AG10803 (cell line): ENCODE measurements at regions not wholly inside any gene's neighbourhood (a gene's known extent, or its start where the extent isn't known, plus 50 kb on each side); places are given as distances from the start of the nearest gene placed in this dataset.

Source experiments
- DNase-seq: peaks from one replicate; pipeline ENCODE4 v3.0.0; 2010; ENCODE audit warnings: low read depth
- H3K4me3 ChIP-seq: 2 replicates; pipeline ENCODE4 v1.5.1; 2011; ENCODE audit warnings: mild to moderate bottlenecking, low read length, control low read depth
- TF ChIP-seq, protein P1 (sequence below): conservative IDR thresholded peaks from 2 replicates; pipeline ENCODE4 v1.5.1; 2011; ENCODE audit warnings: mild to moderate bottlenecking, low read length, control low read depth, inconsistent platforms

GRCh38 chr21:43343992-43344886, 82.7 kb downstream of the SIK1 start:
- TF ChIP-seq, protein P1, sequence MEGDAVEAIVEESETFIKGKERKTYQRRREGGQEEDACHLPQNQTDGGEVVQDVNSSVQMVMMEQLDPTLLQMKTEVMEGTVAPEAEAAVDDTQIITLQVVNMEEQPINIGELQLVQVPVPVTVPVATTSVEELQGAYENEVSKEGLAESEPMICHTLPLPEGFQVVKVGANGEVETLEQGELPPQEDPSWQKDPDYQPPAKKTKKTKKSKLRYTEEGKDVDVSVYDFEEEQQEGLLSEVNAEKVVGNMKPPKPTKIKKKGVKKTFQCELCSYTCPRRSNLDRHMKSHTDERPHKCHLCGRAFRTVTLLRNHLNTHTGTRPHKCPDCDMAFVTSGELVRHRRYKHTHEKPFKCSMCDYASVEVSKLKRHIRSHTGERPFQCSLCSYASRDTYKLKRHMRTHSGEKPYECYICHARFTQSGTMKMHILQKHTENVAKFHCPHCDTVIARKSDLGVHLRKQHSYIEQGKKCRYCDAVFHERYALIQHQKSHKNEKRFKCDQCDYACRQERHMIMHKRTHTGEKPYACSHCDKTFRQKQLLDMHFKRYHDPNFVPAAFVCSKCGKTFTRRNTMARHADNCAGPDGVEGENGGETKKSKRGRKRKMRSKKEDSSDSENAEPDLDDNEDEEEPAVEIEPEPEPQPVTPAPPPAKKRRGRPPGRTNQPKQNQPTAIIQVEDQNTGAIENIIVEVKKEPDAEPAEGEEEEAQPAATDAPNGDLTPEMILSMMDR = no peak
- no peak overlapping the region for H3K4me3 ChIP-seq
- DNase-seq = no peak

DNA sequence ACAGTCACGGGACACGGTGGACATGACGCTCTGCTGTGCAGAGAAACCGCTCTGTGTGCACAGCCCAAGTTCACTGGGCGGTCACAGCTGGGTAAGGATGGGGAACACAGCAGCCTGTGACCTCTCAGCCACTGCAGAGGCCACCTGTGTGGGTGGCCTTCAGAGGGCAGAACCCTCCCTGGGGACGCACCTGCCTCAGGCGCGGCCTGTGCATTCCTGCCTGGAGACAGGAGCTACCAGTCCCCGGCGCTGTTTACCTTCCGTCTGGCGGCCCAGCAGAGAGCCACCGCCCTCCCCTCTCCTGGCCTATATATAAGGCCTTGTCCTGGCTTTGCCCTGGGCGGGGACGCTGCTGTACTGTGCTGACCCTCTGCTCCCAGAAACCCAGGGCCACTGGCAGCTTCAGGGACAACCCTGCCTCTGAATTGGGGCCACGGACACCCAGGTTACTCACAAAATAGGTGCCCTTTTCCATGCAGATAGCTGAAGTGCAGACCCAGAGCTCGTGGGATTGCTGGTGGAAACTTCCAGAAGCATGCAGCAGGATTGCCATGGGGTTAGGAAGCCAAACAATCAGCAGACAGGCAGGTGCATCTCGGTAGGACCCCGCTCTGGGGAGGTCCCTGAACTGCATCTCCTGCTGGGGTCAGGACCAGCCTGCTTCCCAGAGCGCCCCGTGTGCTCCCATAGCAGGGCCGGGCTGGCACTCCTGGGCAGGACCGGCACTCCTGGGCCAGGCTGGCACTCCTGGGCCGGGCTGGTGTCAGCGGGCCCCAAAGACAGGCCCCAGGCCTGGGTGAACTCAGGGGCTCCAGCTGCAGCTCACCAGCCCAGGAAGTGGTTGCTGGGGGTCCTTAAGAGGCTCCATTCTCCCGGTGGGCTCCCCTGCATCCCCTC, 83.6 kb downstream of the SIK1 start:
- DNase-seq = no peak
- TF ChIP-seq, protein P1 = no peak
- no peak overlapping the region for H3K4me3 ChIP-seq

- TF ChIP-seq, protein P1 = no peak
- H3K4me3 ChIP-seq = no peak overlapping the region
- no peak for DNase-seq
These were observed 84.5 kb downstream of the SIK1 start for GRCh38 chr21:43342301-43342881.

DNA sequence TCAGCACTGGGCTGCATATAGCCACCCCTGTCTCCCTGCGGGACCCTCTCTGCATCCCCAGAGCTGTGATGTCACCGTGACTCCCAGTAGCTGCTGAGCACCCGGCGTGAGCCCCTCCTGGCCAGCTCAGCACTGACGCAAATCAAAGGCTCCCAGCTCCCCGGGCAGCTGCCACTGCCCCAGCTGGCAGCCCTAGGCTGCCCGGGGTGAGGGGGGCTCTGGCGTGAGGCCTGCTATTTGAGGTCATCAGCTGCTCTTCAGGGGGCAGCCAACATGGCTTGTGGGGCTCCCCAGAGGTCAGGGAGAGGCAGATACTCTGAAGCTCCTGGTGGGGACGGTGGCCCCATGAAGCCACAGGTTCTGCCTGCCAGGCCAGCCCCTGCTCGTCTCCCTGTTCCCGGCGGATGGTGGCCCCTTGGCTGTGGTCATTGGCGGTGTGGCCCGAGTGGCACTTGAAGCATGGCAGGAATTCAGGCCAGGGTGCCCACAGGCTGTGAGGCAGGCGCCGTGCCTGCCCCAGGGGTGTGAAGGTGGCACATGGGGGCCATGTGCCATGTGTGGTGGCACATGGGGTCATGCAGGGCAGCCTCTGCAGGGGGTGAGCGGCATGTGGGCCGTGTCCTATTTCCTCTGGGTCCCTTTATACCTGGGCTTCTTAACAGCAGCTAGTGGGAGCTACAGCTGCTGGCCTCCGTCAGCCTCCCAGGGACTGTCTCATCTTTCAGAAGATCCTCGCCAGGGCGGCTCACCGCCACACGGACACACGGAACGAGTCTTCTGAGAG, 85.4 kb downstream of the SIK1 start:
- no peak for DNase-seq
- TF ChIP-seq, protein P1 = no peak
- H3K4me3 ChIP-seq = no peak overlapping the region

DNA sequence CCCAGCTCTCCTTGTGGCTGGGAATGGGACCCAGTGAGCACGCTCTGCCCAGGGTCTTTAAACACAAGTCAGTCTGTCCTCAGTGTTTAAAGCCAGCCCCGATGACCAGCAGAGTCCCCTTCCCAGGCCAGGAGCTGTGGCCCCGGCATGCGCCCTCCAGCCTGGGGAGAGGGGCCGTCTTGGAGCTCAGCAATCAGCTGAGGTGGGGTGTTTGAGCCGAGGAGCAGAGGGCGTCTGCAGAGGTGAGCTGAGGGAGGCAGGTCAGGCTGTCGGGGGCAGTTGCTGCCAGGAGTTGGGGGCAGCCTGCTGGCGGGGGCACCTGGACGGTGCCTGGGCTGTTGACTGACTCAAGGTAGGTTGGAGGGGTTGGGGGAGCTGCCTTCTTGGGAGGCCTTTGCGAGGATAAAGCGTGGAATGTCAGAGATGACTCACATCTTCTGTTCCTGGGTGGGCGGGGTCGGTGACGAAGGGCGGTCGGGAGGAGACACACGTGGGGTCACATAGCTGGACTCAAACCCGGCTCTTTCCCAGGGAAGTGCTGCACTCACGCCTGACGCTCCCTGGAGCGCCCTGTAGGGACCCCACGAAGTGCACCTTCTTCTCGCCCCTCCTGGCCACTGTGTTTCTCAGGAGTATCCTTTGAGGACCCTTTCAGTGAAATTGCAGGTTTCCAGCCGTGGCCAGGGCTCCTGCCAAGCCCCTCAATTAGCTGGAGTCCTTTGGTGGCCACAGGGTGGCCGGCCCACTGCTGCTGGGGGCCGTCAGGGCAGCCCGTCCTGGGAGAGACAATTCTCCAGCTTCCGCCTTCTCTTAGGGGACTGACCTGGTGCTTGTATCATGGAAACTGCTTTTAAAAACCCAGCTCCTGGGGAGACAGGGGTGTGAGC, 86.2 kb downstream of the SIK1 start:
- H3K4me3 ChIP-seq = no peak overlapping the region
- peak; percentile 76 for DNase-seq
- TF ChIP-seq, protein P1 = no peak

DNA sequence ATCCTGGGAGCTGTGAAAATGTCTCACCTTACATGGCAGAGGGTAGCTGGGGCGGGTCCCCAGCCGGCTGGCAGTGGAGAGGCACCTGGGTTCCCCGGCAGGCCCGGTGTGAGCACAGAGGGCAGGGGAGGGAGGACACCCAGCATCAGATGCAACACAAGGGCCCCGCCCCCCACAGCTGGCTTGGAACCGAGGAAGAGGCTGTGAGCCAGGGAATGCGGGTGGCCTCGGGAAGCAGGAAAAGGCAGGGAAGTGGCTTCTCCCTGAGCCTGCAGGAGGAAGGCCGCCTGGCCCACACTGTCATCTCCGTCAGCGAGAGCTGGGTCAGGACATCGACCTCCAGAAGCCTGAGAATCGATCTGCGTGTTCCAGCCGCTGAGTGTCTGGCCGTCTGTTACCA, 87.3 kb downstream of the SIK1 start:
- H3K4me3 ChIP-seq = no peak overlapping the region
- TF ChIP-seq, protein P1 = no peak
- no peak for DNase-seq
